ENCODE measurements at regions not wholly inside any gene's neighbourhood (a gene's known extent, or its start where the extent isn't known, plus 50 kb on each side); places are given as distances from the start of the nearest gene placed in this dataset.

- Histone ChIP-seq H3F3A (ENCODE audit: low read depth) (peaks cover 7% of the 10 kb centered on the region), H3K36me3 (no peaks in the 10 kb centered on the region), H3K27ac (no peak overlapping the region), H4K20me1 (ENCODE audit: low read depth) (no peaks in the 10 kb centered on the region), H3K4me2 (no peak overlapping the region), H2AFZ (replicated peaks) (no peak overlapping the region), H3K9ac (no peak overlapping the region), H3K79me2 (ENCODE audit: low read depth) (no peaks in the 10 kb centered on the region), H3K9me3 (ENCODE audit: low read depth) (no peaks in the 10 kb centered on the region), H3K4me3 (no peak overlapping the region), H3K27me3 (no peaks in the 10 kb centered on the region), H3K4me1 (peaks cover 11% of the 10 kb centered on the region)
- no peak overlapping the region for H3K4me3 Mint-ChIP-seq
- H3K27me3 Mint-ChIP-seq (ENCODE audit: insufficient read depth, low read depth): peaks cover 8% of the 10 kb centered on the region
- H3K4me1 Mint-ChIP-seq: peaks cover 3% of the 10 kb centered on the region
- no peak overlapping the region for H3K27ac Mint-ChIP-seq
- H3K9me3 Mint-ChIP-seq: no peaks in the 10 kb centered on the region
- TF ChIP-seq CTCF (IDR thresholded peaks at IDR 0.05) (no peak), EZH2 (IDR thresholded peaks at IDR 0.05) (no peak), EZH2phosphoT487 (IDR thresholded peaks at IDR 0.05) (no peak)
- no peaks in the 10 kb centered on the region for H3K36me3 Mint-ChIP-seq
- DNase-seq (ENCODE audit: low spot score): no peak
These were observed 349.6 kb downstream of the MATN1 start for GRCh38 chr1:30373471-30374399.

- Histone ChIP-seq H3K27me3 (no peaks in the 10 kb centered on the region), H3K36me3 (no peaks in the 10 kb centered on the region), H3K27ac (no peak overlapping the region), H3K9me3 (ENCODE audit: low read depth) (no peaks in the 10 kb centered on the region), H3K4me2 (no peak overlapping the region), H3K4me1 (peaks cover 7% of the 10 kb centered on the region), H3K79me2 (ENCODE audit: low read depth) (no peaks in the 10 kb centered on the region), H4K20me1 (ENCODE audit: low read depth) (no peaks in the 10 kb centered on the region), H3K9ac (no peak overlapping the region), H3K4me3 (no peak overlapping the region), H2AFZ (replicated peaks) (no peak overlapping the region), H3F3A (ENCODE audit: low read depth) (peaks cover 6% of the 10 kb centered on the region)
- Mint-ChIP-seq H3K4me1 (peaks cover 3% of the 10 kb centered on the region), H3K27ac (peak overlapping the region; percentile 17), H3K27me3 (ENCODE audit: insufficient read depth, low read depth) (peaks cover 5% of the 10 kb centered on the region), H3K36me3 (no peaks in the 10 kb centered on the region), H3K4me3 (no peak overlapping the region), H3K9me3 (no peaks in the 10 kb centered on the region)
- no peak for TF ChIP-seq EZH2 (IDR thresholded peaks at IDR 0.05)
- no peak for TF ChIP-seq EZH2phosphoT487 (IDR thresholded peaks at IDR 0.05)
- no peak for TF ChIP-seq CTCF (IDR thresholded peaks at IDR 0.05)
- DNase-seq (ENCODE audit: low spot score): no peak
These were observed 350.5 kb downstream of the MATN1 start for GRCh38 chr1:30372792-30373433.

GRCh38 chr1:30371888-30372791 lies 351.2 kb downstream of the MATN1 start:
- DNase-seq (ENCODE audit: low spot score): no peak
- H3K36me3 Mint-ChIP-seq: no peaks in the 10 kb centered on the region

More at GRCh38 chr1:30371888-30372791, 351.2 kb downstream of the MATN1 start:
- Histone ChIP-seq H3K4me2 (no peak overlapping the region), H3K9ac (no peak overlapping the region), H3F3A (ENCODE audit: low read depth) (no peaks in the 10 kb centered on the region), H3K79me2 (ENCODE audit: low read depth) (no peaks in the 10 kb centered on the region), H3K4me1 (no peaks in the 10 kb centered on the region), H3K4me3 (no peak overlapping the region), H3K9me3 (ENCODE audit: low read depth) (no peaks in the 10 kb centered on the region), H3K27me3 (no peaks in the 10 kb centered on the region), H2AFZ (replicated peaks) (no peak overlapping the region), H4K20me1 (ENCODE audit: low read depth) (no peaks in the 10 kb centered on the region), H3K36me3 (no peaks in the 10 kb centered on the region), H3K27ac (peak overlapping the region; percentile 20)
- H3K9me3 Mint-ChIP-seq: no peaks in the 10 kb centered on the region
- H3K27me3 Mint-ChIP-seq (ENCODE audit: insufficient read depth, low read depth): peaks cover 5% of the 10 kb centered on the region
- no peak for TF ChIP-seq CTCF (IDR thresholded peaks at IDR 0.05)
- TF ChIP-seq EZH2 (IDR thresholded peaks at IDR 0.05): no peak
- no peak for TF ChIP-seq EZH2phosphoT487 (IDR thresholded peaks at IDR 0.05)
- H3K4me3 Mint-ChIP-seq: no peak overlapping the region
- no peak overlapping the region for H3K27ac Mint-ChIP-seq
- peaks cover under 1% of the 10 kb centered on the region for H3K4me1 Mint-ChIP-seq

All from neural progenitor cell (in vitro differentiated cells).